HEK293 (cell line): ENCODE measurements at regions not wholly inside any gene's neighbourhood (a gene's known extent, or its start where the extent isn't known, plus 50 kb on each side); places are given as distances from the start of the nearest gene placed in this dataset.

Experiments used
- SETDB1 ChIP-seq: IDR thresholded peaks from one replicate; pipeline ENCODE4 v1.6.1; 2017; ENCODE audit warnings: mild to moderate bottlenecking, low read length, moderate library complexity, mixed read lengths; ENCODE audit not compliant: insufficient read length
- ZNF311 ChIP-seq: fragments of 450-650 bp; formaldehyde crosslinking; IDR thresholded peaks from 2 replicates; pipeline ENCODE4 v1.5.1; 2017; ENCODE audit warnings: missing biosample characterization, missing genetic modification characterization, borderline replicate concordance

DNA sequence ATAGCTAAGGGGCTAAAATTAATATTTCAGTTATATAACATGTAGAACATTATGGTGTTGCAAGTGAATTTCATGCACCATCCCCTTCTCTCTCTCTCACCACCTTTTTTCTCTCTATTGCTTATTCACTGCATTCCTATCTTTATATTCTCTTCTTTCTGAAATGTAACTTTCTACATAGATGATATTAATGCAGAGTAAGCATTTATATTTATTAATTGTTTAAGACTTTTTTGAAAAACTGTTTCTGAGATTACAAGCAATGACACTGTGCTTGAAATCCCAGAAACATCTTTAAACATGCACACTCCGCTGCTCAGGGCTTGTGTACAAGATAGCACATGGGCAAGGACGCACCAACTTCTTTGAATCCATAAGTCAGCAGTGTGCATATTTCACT, 567.7 kb upstream of the SGCD start:
- TF ChIP-seq ZNF311 (no peak), SETDB1 (no peak)
